ENCODE measurements at regions not wholly inside any gene's neighbourhood (a gene's known extent, or its start where the extent isn't known, plus 50 kb on each side); places are given as distances from the start of the nearest gene placed in this dataset.

DNA sequence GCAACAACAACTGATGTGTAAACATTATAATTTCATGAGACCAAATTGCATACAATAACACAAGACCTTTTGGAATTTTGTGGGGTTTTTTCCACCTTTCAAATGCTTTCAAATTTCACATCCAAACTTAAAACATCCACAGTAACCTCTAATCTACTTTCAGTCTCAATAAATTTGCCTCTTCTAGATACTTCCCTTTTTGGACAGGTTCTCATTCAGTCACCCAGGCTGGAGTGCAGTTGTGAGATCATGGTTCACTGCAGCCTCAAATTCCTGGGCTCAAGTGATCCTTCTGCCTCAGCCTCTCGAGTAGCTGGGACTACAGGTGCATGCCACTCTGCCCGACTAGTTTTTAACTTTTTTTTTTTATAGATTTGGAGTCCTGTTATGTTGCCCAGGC, 556.6 kb downstream of the NLGN4X start:
- CTCF ChIA-PET = no interaction called here
- Histone ChIP-seq H3K23ac (ENCODE audit: low read depth, low read length) (no peak overlapping the region), H3K9ac (ENCODE audit: low read depth, low read length) (no peak overlapping the region), H2BK120ac (ENCODE audit: low read depth, low read length) (no peak overlapping the region), H3K4me2 (ENCODE audit: low read depth, low read length) (no peak overlapping the region), H3K79me1 (ENCODE audit: low read depth in 1 of 2, low read length in 2 of 2) (no peaks in the 10 kb centered on the region), H3K4me1 (ENCODE audit: control insufficient read depth, insufficient read depth, low read length) (no peaks in the 10 kb centered on the region), H3K18ac (ENCODE audit: low read depth, low read length) (no peak overlapping the region), H4K5ac (ENCODE audit: low read depth, low read length) (no peak overlapping the region), H2BK20ac (ENCODE audit: low read depth, low read length) (no peak overlapping the region), H3K36me3 (ENCODE audit: control insufficient read depth, insufficient read depth, low read length) (no peaks in the 10 kb centered on the region), H3K9me3 (ENCODE audit: control insufficient read depth, insufficient read depth, low read length) (peaks cover 6% of the 10 kb centered on the region; the same call in 1 of the 2 replicates), H3K14ac (replicated peaks; ENCODE audit: low read depth, low read length) (no peak overlapping the region), H2AFZ (replicated peaks; ENCODE audit: low read length, poor library complexity) (no peak overlapping the region), H2BK15ac (ENCODE audit: low read depth, low read length) (no peak overlapping the region), H4K8ac (ENCODE audit: low read depth in 2 of 2, low read length in 2 of 2) (no peak overlapping the region), H2AK9ac (replicated peaks; ENCODE audit: low read depth, low read length, poor library complexity) (no peak overlapping the region), H3K4ac (ENCODE audit: low read depth, low read length) (no peak overlapping the region), H2AK5ac (ENCODE audit: low read depth, low read length) (no peak overlapping the region), H3K9me1 (ENCODE audit: insufficient read depth, low read length) (no peaks in the 10 kb centered on the region), H3K4me3 (ENCODE audit: insufficient read depth, low read depth, low read length) (no peak overlapping the region), H4K91ac (ENCODE audit: insufficient read depth, low read depth, low read length) (no peak overlapping the region), H3K56ac (ENCODE audit: extremely low read depth, insufficient read depth, low read length) (no peak overlapping the region), H4K20me1 (ENCODE audit: insufficient read depth, low read length) (no peaks in the 10 kb centered on the region), H3K27me3 (ENCODE audit: control insufficient read depth, insufficient read depth, low read length) (no peaks in the 10 kb centered on the region), H2BK5ac (ENCODE audit: low read depth, low read length, poor library complexity, severe bottlenecking) (no peak overlapping the region), H3K27ac (ENCODE audit: insufficient read depth, low read length) (no peak overlapping the region)
- POLR2A ChIA-PET (ENCODE audit: unreplicated experiment) = no interaction called here
- no CpG with 5 or more reads among the region's 2 CpGs for WGBS, 2 experiments (ENCODE audit: extremely low coverage in 2 of 2, insufficient read length in 1 of 2)
- no peak for TF ChIP-seq MAZ (IDR thresholded peaks at IDR 0.05; ENCODE audit: borderline replicate concordance, low read depth, low read length)
- no peak for TF ChIP-seq RCOR1 (IDR thresholded peaks at IDR 0.05; ENCODE audit: insufficient replicate concordance, low read length)
- TF ChIP-seq MXI1 (IDR thresholded peaks at IDR 0.05; ENCODE audit: borderline replicate concordance, low read depth, low read length) = no peak
- TF ChIP-seq SMC3 (IDR thresholded peaks at IDR 0.05; ENCODE audit: low read depth, low read length) = no peak
- TF ChIP-seq BHLHE40 (IDR thresholded peaks at IDR 0.05; ENCODE audit: low read depth, low read length) = no peak
- TF ChIP-seq, protein P1, sequence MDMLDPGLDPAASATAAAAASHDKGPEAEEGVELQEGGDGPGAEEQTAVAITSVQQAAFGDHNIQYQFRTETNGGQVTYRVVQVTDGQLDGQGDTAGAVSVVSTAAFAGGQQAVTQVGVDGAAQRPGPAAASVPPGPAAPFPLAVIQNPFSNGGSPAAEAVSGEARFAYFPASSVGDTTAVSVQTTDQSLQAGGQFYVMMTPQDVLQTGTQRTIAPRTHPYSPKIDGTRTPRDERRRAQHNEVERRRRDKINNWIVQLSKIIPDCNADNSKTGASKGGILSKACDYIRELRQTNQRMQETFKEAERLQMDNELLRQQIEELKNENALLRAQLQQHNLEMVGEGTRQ (IDR thresholded peaks at IDR 0.05; ENCODE audit: low read depth, low read length) = no peak
- no peak for TF ChIP-seq RAD21 (IDR thresholded peaks at IDR 0.05; ENCODE audit: low read length)
- no peak for TF ChIP-seq FOS (IDR thresholded peaks at IDR 0.05; ENCODE audit: low read depth, low read length)
- TF ChIP-seq, protein P2, sequence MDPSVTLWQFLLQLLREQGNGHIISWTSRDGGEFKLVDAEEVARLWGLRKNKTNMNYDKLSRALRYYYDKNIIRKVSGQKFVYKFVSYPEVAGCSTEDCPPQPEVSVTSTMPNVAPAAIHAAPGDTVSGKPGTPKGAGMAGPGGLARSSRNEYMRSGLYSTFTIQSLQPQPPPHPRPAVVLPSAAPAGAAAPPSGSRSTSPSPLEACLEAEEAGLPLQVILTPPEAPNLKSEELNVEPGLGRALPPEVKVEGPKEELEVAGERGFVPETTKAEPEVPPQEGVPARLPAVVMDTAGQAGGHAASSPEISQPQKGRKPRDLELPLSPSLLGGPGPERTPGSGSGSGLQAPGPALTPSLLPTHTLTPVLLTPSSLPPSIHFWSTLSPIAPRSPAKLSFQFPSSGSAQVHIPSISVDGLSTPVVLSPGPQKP (IDR thresholded peaks at IDR 0.05; ENCODE audit: borderline replicate concordance, low read depth, low read length) = no peak
- TF ChIP-seq, protein P3, sequence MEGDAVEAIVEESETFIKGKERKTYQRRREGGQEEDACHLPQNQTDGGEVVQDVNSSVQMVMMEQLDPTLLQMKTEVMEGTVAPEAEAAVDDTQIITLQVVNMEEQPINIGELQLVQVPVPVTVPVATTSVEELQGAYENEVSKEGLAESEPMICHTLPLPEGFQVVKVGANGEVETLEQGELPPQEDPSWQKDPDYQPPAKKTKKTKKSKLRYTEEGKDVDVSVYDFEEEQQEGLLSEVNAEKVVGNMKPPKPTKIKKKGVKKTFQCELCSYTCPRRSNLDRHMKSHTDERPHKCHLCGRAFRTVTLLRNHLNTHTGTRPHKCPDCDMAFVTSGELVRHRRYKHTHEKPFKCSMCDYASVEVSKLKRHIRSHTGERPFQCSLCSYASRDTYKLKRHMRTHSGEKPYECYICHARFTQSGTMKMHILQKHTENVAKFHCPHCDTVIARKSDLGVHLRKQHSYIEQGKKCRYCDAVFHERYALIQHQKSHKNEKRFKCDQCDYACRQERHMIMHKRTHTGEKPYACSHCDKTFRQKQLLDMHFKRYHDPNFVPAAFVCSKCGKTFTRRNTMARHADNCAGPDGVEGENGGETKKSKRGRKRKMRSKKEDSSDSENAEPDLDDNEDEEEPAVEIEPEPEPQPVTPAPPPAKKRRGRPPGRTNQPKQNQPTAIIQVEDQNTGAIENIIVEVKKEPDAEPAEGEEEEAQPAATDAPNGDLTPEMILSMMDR (conservative IDR thresholded peaks at IDR 0.05; ENCODE audit: low read depth, low read length) = no peak
- TF ChIP-seq MAFK (IDR thresholded peaks at IDR 0.05; ENCODE audit: low read depth, low read length) = no peak
- TF ChIP-seq NFE2L2 (IDR thresholded peaks at IDR 0.05; ENCODE audit: low read depth, low read length) = no peak
- TF ChIP-seq RFX5 (IDR thresholded peaks at IDR 0.05; ENCODE audit: low read depth, low read length) = no peak
- no peak for TF ChIP-seq CHD1 (IDR thresholded peaks at IDR 0.05; ENCODE audit: low read depth, low read length)
- TF ChIP-seq CEBPB (IDR thresholded peaks at IDR 0.05; ENCODE audit: low read depth, low read length) = no peak
- no peak for TF ChIP-seq POLR2A (IDR thresholded peaks at IDR 0.05; ENCODE audit: low read depth, low read length)
- BruUV-seq (replicated peaks) = no TSS peak
- dilution Hi-C loops (cut with HindIII; ENCODE audit: low sequenced_read_pairs, unreplicated experiment) (no loop called here), intact Hi-C loops (cut with micrococcal nuclease) (no loop called here), in situ Hi-C loops (cut with MboI; ENCODE audit: low sequenced_read_pairs) (no loop called here)
- DNase-seq (no peak), ATAC-seq (ENCODE audit: low read depth) (no peak)

All from IMR-90 (cell line).